ENCODE measurements at regions not wholly inside any gene's neighbourhood (a gene's known extent, or its start where the extent isn't known, plus 50 kb on each side); places are given as distances from the start of the nearest gene placed in this dataset.

DNA sequence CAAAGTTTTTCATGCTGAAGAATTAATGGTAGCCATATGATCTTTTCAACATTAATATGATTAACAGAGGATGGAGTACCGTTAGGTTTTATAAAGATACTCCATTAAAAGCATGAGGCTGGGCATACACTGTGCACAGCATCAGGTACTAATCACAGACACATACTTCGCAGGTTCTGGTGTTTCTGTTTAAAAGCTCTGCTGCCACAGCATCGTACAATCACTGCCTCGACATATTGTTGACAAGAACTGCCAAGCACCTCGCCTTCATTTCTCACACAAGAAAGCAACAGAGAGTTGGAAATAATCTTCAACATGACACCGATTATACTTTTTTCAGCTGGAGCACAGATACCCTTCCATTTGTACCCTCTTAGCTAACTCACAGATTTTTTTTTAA lies 753.4 kb upstream of the FAM241A start:
- TF ChIP-seq MAX (IDR thresholded peaks at IDR 0.05) (no peak), MAZ (IDR thresholded peaks at IDR 0.05; ENCODE audit: borderline replicate concordance, low read depth, low read length) (no peak), BHLHE40 (IDR thresholded peaks at IDR 0.05; ENCODE audit: low read depth, low read length) (no peak), TP53 (CRISPR knock-in tag; IDR thresholded peaks at IDR 0.05) (no peak), CEBPB (IDR thresholded peaks at IDR 0.05) (no peak), RAD21 (conservative IDR thresholded peaks at IDR 0.05 in 1 of 2, IDR thresholded peaks at IDR 0.05 in 1 of 2) (no peak), HES2 (IDR thresholded peaks at IDR 0.05) (no peak), CHD4 (IDR thresholded peaks at IDR 0.05; ENCODE audit: borderline replicate concordance) (no peak), ZFP36 (IDR thresholded peaks at IDR 0.05; ENCODE audit: borderline replicate concordance, partially characterized antibody) (no peak), USF2 (IDR thresholded peaks at IDR 0.05) (no peak), HOXA7 (CRISPR knock-in tag; IDR thresholded peaks at IDR 0.05) (no peak), POLR2A (IDR thresholded peaks at IDR 0.05; ENCODE audit: low read length) (no peak)
- TF ChIP-seq, protein P1, sequence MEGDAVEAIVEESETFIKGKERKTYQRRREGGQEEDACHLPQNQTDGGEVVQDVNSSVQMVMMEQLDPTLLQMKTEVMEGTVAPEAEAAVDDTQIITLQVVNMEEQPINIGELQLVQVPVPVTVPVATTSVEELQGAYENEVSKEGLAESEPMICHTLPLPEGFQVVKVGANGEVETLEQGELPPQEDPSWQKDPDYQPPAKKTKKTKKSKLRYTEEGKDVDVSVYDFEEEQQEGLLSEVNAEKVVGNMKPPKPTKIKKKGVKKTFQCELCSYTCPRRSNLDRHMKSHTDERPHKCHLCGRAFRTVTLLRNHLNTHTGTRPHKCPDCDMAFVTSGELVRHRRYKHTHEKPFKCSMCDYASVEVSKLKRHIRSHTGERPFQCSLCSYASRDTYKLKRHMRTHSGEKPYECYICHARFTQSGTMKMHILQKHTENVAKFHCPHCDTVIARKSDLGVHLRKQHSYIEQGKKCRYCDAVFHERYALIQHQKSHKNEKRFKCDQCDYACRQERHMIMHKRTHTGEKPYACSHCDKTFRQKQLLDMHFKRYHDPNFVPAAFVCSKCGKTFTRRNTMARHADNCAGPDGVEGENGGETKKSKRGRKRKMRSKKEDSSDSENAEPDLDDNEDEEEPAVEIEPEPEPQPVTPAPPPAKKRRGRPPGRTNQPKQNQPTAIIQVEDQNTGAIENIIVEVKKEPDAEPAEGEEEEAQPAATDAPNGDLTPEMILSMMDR (IDR thresholded peaks at IDR 0.05), result no peak
- TF ChIP-seq, protein P2, sequence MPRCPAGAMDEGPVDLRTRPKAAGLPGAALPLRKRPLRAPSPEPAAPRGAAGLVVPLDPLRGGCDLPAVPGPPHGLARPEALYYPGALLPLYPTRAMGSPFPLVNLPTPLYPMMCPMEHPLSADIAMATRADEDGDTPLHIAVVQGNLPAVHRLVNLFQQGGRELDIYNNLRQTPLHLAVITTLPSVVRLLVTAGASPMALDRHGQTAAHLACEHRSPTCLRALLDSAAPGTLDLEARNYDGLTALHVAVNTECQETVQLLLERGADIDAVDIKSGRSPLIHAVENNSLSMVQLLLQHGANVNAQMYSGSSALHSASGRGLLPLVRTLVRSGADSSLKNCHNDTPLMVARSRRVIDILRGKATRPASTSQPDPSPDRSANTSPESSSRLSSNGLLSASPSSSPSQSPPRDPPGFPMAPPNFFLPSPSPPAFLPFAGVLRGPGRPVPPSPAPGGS (IDR thresholded peaks at IDR 0.05), result no peak
